GM12878 (cell line): ENCODE measurements at regions not wholly inside any gene's neighbourhood (a gene's known extent, or its start where the extent isn't known, plus 50 kb on each side); places are given as distances from the start of the nearest gene placed in this dataset.

ENCODE experiments used
- CEBPB ChIP-seq, 2 experiments: fragments of 150-350 bp in 1 of 2; IDR thresholded peaks; 2 replicates each; pipeline ENCODE4 v1.6.1; 2012 to 2014; ENCODE audit warnings: low read depth in 2 of 2, low read length in 2 of 2, borderline replicate concordance in 1 of 2, inconsistent platforms in 1 of 2
- CTCF ChIP-seq, 3 experiments: IDR thresholded peaks in 2 of 3; conservative IDR thresholded peaks in 1 of 3; 2 replicates each; pipeline ENCODE4 v1.5.1; 2011; ENCODE audit warnings: low read depth in 3 of 3, low read length in 3 of 3, mild to moderate bottlenecking in 3 of 3, control low read depth in 2 of 3, moderate library complexity in 2 of 3, inconsistent platforms in 1 of 3, mixed read lengths in 1 of 3; ENCODE audit not compliant: control insufficient read depth in 2 of 3, insufficient read depth in 1 of 3; ENCODE audit errors: extremely low read depth in 1 of 3
- MAX ChIP-seq: IDR thresholded peaks from 2 replicates; pipeline ENCODE4 v1.6.1; 2012; ENCODE audit warnings: low read depth, low read length, improper control_type of control experiment
- MEF2A ChIP-seq: IDR thresholded peaks from 2 replicates; pipeline ENCODE4 v1.6.1; 2011; ENCODE audit warnings: low read depth, mild to moderate bottlenecking, low read length, moderate library complexity; ENCODE audit not compliant: insufficient read depth
- MLLT1 ChIP-seq: fragments of 450-650 bp; IDR thresholded peaks from 2 replicates; pipeline ENCODE4 v1.6.1; 2016; ENCODE audit warnings: mild to moderate bottlenecking
- POLR2A ChIP-seq: IDR thresholded peaks from 2 replicates; pipeline ENCODE4 v1.6.1; 2011; ENCODE audit warnings: low read depth, mild to moderate bottlenecking, low read length
- POLR2AphosphoS2 ChIP-seq: IDR thresholded peaks from 2 replicates; pipeline ENCODE4 v1.6.1; 2011; ENCODE audit warnings: low read depth, mild to moderate bottlenecking, low read length, improper control_type of control experiment, moderate library complexity
- RELB ChIP-seq: fragments of 450-650 bp; IDR thresholded peaks from 2 replicates; pipeline ENCODE4 v1.6.1; 2017; ENCODE audit warnings: low read depth, mild to moderate bottlenecking, moderate library complexity
- SKIL ChIP-seq: fragments of 450-650 bp; IDR thresholded peaks from 2 replicates; pipeline ENCODE4 v1.6.1; 2017; ENCODE audit warnings: mild to moderate bottlenecking, low read depth, inconsistent platforms; ENCODE audit not compliant: poor library complexity, severe bottlenecking
- SMAD1 ChIP-seq: fragments of 450-650 bp; IDR thresholded peaks from 2 replicates; pipeline ENCODE4 v1.6.1; 2018; ENCODE audit warnings: mild to moderate bottlenecking, low read depth; ENCODE audit not compliant: partially characterized antibody
- WRNIP1 ChIP-seq: IDR thresholded peaks from 2 replicates; pipeline ENCODE4 v1.6.1; 2011; ENCODE audit warnings: low read depth, low read length, improper control_type of control experiment, borderline replicate concordance
- ZNF217 ChIP-seq: fragments of 450-650 bp; IDR thresholded peaks from 2 replicates; pipeline ENCODE4 v1.6.1; 2017; ENCODE audit warnings: antibody characterized with exemption, mild to moderate bottlenecking

GRCh38 chr4:188606635-188607034 lies 467.4 kb downstream of the TRIML1 start:
- TF ChIP-seq POLR2A (no peak), SKIL (no peak), MEF2A (no peak), CTCF (IDR thresholded peaks at IDR 0.05 in 2 of 3, conservative IDR thresholded peaks at IDR 0.05 in 1 of 3; ENCODE audit: control insufficient read depth in 2 of 3, extremely low read depth in 1 of 3, insufficient read depth in 1 of 3, low read depth in 3 of 3, low read length in 3 of 3) (no peak), MAX (no peak), RELB (no peak), POLR2AphosphoS2 (no peak), MLLT1 (no peak), SMAD1 (no peak), ZNF217 (no peak), WRNIP1 (no peak), CEBPB (IDR thresholded peaks at IDR 0.05; ENCODE audit: borderline replicate concordance in 1 of 2, low read depth in 2 of 2, low read length in 2 of 2) (no peak)
